GM19324 (cell line): ENCODE measurements at regions not wholly inside any gene's neighbourhood (a gene's known extent, or its start where the extent isn't known, plus 50 kb on each side); places are given as distances from the start of the nearest gene placed in this dataset.
"Not testable (repeated sequence)": the region's sequence is repeated elsewhere in the genome, so short reads cannot be mapped to it uniquely, and the experiment has no call there.

ENCODE experiments used
- ATAC-seq: cut with Tn5 transposase; IDR thresholded peaks from one replicate; pipeline ENCODE4 v1.9.1; 2021; ENCODE audit warnings: mild to moderate bottlenecking, moderate library complexity; ENCODE audit not compliant: unreplicated experiment, low FRiP score

DNA sequence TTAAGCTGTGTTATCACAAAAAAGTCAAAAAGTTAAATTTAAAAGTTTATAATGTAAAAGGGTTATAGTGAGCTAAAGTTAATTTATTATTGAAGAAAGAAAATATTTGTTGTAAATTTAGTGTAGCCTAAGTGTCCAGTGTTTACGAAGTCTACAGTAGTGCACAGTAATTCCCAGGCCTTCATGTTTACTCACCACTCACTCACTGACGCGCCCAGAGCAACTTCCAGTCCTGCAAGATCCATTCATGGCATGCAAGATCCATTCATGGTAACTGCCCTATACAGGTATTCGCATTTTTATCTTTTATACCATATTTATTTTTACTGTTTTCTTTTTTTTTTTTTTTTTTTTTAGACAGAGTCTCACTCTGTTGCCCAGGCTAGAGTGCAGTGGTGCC is 69.5 kb downstream of the TPRA1 start:
- no peak for ATAC-seq

DNA sequence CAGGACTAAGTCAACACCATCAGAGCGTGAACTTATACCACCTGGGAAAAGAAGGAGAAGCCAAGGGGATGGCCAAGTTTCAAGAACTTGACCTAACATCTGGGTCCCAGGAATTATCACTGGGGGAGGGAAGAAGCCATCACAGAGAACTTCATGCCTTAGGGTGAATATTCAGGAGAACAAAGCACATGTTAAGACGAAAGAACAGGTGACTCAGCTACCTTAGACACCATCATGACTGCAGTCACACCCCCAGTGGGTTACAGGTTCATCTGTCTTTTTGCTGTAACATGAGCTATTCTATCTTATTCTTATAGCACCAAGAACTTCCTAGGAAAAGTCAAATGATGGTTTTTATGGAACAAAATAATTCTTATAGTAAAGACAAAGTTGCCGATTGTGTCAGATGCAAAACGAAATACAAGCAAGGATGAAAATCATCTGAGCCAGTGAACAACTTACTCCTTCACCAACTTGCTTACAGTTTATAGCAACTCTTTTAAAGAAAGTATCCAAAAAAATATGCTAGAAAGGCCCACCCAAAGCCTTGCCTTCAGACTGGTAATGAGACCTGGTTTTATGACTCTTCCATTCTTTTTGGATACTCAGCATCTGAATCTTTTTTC is 72.0 kb downstream of the TPRA1 start:
- ATAC-seq: no peak

DNA sequence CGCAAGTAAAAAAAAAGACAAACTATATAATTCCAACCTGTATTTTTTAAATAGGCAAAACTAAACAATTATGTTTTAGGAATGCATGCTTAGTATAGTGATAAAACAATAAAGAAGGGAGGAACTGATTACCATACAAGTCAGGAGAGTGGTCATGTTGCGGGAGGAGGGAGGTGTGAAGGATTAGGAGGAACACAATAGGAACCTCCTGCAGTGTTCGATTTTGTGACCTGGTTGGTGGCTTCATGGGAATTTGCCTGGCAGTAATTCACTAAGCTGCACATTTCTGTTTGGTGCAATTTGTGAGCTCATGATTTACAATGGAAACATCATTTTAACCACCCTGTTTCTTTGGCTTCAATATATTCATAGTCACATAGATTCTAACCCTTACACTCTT is 78.3 kb downstream of the TPRA1 start:
- no peak for ATAC-seq

DNA sequence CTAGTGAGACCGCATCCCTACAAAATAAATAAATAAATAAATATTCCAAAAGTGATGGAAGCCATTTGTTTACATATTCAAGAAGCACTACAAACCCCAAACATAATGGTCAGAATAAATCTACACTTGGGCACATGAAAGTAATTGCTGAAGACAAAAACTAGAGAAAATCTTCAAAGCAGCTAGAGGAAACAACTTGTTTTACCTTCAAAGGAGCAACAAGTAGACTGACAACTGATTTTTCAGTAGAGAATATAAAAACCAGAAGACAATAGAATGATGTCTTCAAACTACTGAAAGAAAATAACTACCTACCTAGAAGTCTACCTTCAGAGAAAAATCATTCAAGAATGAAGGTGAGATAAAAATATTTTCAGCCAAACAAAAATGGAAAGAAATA is 89.4 kb downstream of the TPRA1 start:
- ATAC-seq: no peak

DNA sequence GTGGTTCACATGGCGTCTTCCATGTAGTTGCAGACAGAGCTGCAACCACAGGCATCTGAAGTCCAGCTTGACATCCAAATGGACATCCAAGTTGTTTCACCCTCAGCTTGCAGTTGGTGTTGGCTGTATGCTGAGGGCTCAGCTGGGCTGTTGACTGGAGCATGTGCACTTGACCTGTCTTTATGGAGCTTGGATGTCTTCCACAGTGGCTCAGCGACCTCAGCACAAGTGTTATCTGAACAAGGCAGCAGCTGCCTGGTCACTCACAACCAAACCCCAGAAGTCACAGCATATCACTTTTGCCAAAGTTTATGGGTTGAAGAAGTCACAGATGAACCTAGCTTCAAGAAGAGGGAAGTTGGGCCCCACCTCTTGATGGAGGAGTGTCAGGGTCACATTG is 92.9 kb downstream of the TPRA1 start:
- no peak for ATAC-seq

DNA sequence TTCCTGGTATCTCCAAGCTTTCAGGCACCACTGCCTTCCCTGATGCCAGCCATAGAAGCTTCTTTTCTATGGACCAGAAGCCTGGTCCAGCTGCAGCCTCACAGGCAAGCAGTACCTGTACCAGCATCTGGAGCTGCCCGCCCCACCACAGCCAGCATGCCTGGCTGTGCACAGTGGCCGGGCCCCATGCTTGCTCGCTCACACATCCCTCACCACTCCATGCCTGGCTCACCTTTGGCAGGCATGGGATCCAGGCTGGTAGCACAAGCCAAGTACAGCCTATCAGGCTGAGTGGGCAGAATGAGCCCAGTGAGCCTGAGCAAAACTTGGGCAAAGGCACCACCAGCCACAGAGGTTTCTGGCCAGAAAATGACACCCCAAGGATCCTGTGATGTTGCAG is 93.4 kb downstream of the TPRA1 start:
- ATAC-seq: no peak

DNA sequence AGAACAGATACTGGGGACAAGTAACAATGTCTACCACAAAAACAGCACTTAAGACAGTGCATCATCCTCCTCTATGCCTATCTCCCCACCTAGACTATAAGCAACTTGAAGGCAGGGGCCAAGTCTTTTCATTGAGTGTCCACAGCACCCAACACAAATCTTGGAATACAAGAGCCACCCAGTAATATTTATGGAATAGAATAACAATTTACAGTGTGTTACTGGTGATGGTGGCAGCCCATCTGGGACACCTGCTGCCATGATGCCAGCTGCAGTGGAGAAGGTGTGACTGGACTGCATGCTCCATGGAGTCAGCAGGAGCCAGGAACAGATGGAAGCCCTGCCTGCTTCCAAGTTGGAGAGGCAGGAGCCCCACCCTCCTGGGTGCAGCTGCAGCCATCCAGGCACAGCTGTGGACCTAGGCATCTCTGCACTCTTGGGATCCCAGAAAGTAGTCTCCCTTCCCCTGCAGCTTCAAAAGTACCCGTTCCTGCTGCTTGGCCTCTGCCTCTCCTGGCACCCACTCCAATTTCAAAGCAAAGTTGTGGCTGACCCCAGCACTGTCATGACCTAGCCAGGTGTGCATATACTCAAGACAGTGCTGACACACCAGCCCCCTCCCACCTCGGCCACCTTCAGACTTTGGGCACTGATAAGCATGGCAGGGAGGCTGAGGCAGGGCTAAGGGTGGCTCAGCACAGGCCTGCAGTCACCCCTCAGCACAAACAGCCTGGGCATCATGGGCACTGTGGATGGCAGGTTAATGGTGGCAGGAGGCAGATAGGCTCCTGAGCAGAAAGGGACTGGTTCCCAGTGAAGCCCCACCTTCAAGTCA is 94.5 kb downstream of the TPRA1 start:
- no peak for ATAC-seq

DNA sequence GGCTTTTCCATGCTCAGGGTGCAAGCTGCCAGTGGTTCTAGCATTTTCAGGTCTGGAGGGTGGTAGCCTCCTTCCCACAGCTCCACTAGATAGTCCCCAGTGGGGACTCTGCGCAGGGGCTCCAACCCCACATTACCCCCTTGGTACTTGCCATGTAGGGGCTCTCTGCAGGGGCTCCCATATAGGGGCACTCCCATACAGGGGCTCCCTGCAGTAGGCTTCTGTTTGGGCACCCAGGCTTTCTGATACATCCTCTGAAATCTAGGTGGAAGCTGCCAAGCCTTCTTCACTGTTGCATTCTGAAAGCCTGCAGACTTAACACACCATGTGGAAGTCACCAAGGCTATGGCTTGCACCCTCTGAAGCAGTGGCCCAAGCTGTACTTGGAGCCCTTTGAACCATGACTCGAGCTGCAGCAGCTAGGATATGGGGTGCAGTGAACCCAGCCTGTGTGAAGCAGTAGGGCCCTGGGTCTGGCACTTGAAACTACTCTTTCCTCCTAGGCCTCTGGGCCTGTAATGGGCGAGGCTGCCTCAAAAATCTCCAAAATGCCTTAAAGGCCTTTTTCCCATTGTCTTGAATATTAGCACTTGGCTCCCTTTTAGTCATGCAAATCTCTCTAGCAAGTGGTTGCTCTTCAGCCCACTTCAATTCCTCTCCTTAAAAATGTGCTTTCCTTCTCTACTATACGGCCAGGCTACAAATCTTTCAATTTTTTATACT is 96.4 kb downstream of the TPRA1 start:
- no peak for ATAC-seq

DNA sequence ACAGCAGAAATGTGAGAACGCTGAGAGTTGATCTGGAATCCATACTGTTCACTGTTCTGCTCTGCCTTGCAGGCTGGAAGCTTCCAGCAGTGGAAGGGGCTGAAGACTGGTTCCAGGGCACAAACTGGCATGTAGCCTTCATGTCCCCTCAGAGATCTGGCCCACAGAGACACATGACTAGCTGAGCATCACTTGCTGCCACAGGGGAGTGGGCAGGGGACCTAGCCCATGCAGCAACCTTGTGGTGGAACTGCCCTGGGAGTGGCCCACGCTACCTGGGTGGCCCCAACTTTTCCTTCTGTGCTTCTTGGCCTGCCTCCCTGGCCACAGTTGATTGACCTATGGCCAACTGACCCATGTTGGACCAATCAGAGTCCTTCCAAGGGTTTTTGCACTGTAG is 98.1 kb downstream of the TPRA1 start:
- ATAC-seq: no peak

DNA sequence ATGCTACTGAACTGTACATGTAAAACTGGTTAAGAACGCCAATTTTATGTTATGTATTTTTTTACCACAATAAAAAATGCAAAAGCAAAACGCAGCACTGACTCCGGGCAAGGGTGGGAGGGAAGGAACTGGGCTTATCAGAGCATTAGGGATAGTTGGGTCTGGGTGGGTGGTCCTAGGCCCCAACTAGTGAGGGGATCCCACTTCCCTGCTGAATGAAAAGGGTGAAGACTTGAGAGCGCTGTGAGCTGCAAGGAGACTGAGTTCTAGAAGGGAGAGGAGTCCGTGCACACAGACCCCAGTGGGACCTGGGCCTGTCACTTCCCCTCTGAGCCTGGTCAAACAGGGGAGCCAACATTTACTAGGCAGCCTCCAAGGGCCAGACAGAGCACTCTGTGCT is 98.6 kb downstream of the TPRA1 start:
- no peak for ATAC-seq

DNA sequence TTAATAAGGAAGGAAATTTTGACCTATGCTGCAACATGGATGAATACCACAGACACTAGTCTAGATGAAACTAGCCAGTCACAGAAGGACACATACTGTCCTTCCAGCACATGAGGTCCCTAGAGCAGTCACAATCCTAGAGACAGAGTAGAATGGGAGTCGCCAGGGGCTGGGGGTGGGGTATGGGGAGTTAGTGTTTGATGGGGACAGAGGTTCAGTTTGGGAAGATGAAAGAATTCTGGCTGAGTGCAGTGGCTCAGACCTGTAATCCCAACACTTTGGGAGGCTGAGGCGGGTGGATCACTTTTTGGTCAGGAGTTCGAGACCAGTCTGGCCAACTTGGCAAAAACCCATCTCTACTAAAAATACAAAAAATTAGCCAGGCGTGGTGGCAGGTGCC is 99.2 kb downstream of the TPRA1 start:
- ATAC-seq: no peak

DNA sequence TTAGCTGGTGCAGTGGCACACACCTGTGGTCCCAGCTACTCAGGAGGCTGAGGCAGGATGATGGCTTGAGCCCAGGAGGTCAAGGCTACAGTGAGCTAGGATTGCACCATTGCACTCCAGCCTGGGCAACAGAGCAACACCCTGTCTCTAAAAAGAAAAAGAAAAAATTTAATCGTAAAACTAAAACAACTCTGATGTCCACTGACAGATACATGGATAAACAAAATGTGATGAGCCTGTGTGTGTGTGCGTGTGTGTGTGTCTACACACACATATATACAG is 99.6 kb downstream of the TPRA1 start:
- not testable (repeated sequence) for ATAC-seq

DNA sequence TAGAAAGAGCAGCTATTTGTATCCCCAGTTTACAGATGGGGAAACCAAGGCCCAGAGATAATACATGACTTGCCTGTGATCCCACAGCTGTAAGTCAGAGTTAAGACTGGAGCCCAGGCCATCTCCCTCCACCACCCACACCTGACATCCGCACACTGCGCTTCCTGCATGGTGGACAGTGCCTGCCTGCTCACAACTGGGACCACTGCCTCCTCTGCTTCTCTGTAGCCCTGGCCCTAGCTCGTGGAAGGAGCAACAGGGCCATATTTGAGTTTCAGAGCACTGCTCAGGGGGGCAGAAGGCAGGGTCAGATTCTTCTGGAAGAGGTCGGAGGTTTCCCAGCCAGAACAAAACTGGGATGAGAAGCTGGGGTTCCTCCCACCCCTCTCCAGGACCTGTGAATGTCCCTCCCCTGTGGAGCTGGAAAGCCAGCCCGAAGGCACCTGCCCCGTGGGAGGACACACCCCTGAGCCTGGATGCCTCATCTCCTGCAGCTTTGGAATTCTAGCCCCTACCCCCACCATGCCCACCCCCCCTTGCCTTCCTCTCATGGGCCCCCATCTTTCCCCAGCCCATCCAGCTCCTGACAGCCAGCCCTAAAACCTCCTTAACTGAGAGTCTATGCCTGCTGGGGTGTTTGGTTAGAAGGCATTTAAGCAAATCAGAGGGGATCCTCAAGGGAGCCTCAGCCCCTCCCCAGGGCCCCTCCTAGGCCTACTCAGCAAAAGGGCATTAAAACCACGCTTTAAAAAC is 100.1 kb downstream of the TPRA1 start:
- ATAC-seq: no peak

DNA sequence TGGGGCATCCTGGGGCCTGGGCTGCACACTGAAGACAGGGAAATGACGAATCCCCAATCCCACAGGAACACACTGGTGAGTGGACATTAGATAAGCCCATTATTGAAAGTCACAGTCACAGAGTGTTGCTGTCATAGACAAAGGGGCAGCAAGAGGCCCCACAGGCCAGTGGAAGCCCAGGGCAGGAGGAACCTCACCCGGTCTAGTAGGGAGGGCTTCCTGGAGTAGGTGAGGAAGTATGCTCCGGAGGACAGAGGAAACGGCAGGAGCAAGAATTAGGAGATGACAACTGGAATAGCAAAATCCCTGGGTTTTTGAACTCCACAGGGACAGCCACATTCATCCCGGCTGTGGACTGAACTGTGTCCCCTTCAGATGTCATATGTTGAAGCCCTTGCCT is 101.2 kb downstream of the TPRA1 start:
- no peak for ATAC-seq

DNA sequence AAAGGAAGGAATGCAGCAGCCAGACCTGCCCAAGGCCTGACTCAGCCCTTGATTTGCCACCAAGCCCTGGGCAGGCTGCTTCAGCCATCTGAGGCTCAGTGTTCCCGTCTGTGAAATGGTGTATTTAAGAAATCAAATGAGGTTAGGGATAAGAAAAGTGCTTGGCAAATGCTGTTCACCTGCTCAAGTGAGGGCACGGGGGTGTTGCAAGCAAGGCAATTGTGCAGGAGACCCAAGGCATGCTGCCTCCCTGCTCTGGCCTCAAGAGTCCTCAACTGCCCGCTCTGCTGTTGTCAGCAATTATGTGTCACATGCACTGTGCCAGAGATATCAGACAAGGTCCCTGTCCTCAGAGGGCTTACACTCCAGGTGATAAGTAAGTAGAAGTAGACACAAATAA is 101.8 kb downstream of the TPRA1 start:
- ATAC-seq: no peak

DNA sequence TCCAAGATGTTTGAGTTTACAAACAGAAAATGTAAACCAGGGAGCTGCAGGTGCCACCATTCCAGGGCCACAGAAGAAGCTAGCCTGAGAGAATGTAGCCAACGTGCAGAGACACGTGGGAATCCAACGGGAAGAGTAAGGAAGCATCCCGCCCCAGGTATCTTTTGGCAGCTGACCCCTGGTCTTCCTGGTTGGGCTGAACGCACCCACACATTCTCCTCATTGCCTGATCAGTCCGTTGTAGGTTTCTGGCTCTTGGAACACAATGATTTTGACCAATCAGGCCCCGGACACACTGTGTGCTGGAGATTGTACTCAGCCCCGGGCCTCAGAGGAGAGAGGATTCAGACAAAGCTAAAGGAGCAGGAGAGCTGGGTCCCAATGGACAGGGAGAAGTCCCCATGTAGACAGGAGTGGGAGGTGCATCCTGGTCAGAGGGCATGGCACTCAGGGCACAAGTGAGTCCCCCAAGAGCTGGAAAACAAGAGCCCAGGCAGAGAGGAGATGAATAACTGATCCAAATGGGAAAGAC is 102.3 kb downstream of the TPRA1 start:
- ATAC-seq: no peak

DNA sequence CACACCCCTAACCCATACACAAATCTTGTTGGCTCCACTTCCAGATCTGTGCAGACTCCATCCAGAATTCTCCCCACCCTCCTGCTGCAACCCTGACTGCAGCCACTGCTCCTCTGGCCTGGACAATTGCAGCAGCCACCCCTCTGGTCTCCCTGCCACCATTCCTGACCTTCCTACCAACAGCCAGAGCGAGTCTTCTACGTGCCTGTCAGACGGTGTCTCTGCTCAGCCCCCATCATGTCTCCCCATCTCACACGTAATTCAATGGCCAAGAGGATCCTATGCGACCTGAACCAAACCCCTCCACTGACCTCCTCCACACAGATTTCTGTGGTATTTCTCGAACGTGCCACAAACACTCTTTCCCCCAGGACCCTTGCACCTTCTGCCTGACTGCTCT is 103.3 kb downstream of the TPRA1 start:
- ATAC-seq: no peak

DNA sequence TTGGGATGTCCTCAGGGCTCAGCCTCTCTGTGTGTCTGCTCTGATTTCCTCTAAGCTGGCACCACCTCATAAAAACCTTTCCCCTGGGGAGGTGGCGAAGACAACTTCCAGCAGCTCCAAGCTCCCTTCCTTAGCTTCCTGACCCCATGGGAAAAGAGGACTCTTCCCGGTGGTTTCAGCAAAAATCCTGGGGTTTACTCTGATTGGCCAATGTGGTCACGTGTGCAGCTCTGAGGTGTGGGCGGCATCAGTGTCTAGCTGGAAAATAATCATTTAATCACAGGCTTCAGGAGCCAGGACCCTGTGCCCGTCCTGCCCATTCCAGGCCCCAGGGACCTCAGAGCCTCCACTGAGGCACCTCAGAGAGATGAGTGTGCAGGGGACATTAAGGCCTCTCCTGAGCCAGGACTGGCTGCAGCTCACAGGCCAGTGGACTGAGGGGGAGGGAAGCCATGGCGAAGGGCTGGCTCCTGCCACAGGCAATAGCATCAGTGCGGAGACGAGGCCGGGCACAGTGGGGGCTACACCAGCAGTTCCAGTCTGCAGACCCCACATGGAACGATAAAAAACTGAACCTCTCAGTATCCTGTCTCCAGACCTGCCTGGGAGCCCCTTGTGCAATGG is 104.1 kb downstream of the TPRA1 start:
- ATAC-seq: no peak

DNA sequence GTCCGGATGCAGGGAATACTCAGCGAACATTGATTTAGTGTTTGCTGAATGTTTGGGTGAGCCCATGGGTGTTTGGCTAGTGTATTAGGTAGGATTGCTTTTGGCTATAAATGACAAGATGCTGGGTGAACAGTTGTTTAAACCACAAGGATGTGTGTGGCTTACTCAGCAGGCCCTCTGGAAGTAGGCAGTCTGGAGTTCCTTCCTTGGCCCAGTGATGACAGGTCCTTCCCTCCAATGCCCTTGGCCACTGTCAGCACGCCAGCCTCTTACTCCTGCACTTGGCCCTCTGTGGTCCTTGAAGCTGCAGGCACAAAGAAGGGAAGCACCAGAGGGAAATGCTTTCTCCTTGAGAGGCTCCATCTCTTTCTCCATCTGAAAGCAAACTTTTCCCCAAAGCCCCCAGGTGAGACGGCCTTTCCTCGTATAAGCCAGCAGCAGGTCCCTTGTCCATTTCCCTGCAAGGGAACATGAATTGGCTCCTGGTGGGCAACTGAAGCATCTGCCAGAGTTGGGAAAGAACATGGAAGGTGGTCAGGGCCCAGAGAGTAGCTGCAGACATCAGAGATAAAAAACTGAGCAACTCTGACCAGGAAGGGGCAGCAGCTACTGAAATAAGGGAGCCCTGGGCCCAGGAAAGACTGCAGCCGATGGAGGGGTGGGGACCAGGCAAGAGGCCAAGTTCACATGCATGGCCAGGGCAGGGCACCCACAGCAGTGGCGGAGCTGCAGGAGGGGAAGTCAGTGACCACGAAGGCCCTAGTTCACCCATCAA is 105.0 kb downstream of the TPRA1 start:
- ATAC-seq: no peak
